Vagina (tissue), 2 donors: ENCODE measurements at regions not wholly inside any gene's neighbourhood (a gene's known extent, or its start where the extent isn't known, plus 50 kb on each side); places are given as distances from the start of the nearest gene placed in this dataset.

Experiments
- CTCF ChIP-seq, 3 experiments: fragments of 450-650 bp in 2 of 3; fragments of 200-600 bp in 1 of 3; sonication (generic) in 1 of 3; IDR thresholded peaks; one replicate each; pipeline ENCODE4 v1.5.1; 2017 to 2019; ENCODE audit warnings: antibody characterized with exemption in 3 of 3, mild to moderate bottlenecking in 2 of 3, moderate library complexity in 2 of 3
- POLR2A ChIP-seq, 2 donors: fragments of 450-650 bp; IDR thresholded peaks; one replicate each; pipeline ENCODE4 v1.6.1; 2017; ENCODE audit warnings: antibody characterized with exemption in 2 of 2, mild to moderate bottlenecking in 2 of 2, moderate library complexity in 2 of 2
- POLR2AphosphoS5 ChIP-seq, 2 donors: sonication (generic); formaldehyde crosslinking; IDR thresholded peaks; one replicate each; pipeline ENCODE4 v1.9.0; 2017; ENCODE audit warnings: antibody characterized with exemption in 2 of 2, mild to moderate bottlenecking in 2 of 2, low read depth in 1 of 2; ENCODE audit not compliant: insufficient read depth in 1 of 2

- no peak for TF ChIP-seq POLR2AphosphoS5 (IDR thresholded peaks at IDR 0.05; ENCODE audit: insufficient read depth in 1 of 2, low read depth in 1 of 2)
- no peak for TF ChIP-seq CTCF (IDR thresholded peaks at IDR 0.05)
- TF ChIP-seq POLR2A (IDR thresholded peaks at IDR 0.05), result no peak
These were observed 102.5 kb upstream of the ERCC6L2 start for GRCh38 chr9:95773053-95773418.
